ENCODE measurements at regions not wholly inside any gene's neighbourhood (a gene's known extent, or its start where the extent isn't known, plus 50 kb on each side); places are given as distances from the start of the nearest gene placed in this dataset.

DNA sequence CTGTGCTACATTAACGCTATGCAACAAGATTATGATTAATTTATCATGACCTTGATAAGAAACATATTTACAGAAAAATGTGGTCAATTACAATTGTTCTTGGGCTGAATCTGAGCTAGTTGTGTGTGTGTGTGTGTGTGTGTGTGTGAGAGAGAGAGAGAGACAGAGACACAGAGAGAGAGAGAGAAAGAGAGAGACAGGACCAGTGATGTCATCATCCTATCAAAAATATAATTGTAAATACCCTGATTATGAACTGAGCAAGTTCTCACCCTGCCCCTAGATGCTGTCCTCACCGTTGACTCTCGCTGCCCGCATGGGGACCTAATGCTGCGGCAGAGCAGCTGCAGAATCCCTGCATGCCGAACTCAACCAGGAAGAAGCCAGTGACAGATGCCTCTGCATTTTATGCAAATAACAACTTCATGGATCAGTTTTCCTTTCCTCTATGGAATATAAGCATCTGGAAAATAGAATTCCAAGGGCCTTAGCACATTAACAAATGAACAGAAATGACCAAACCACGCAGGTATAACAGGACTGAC, 512.5 kb downstream of the PLCL1 start:
- no peaks in the 10 kb centered on the region for H3K36me3 ChIP-seq (ENCODE audit: control insufficient read depth in 4 of 4, insufficient read depth in 4 of 4, low read length in 3 of 4)
- H3K4me3 ChIP-seq (ENCODE audit: control insufficient read depth in 1 of 7, extremely low read depth in 1 of 7, insufficient read depth in 4 of 7, low read depth in 2 of 7, low read length in 6 of 7) = no peak overlapping the region
- DNase-seq = no peak
- peaks cover 16 to 94% (median 34%) of the 10 kb centered on the region in 5 experiments for H3K27me3 ChIP-seq (replicated peaks in 2 of 5; ENCODE audit: control insufficient read depth in 4 of 5, insufficient read depth in 5 of 5, low read length in 4 of 5)
- ChIA-PET POLR2A (no interaction called here), CTCF (interaction anchor here (1.4 to 1.5 kb wide), 2 partner anchors 15 to 20 kb away, joined by 4 read pairs; no protein-coding TSS in a partner anchor)
- H3K9me3 ChIP-seq (ENCODE audit: control extremely low read depth in 1 of 5, control insufficient read depth in 4 of 5, insufficient read depth in 2 of 5, low read depth in 1 of 5, low read length in 4 of 5) = no peaks in the 10 kb centered on the region
- H3K27ac ChIP-seq (ENCODE audit: insufficient read depth in 1 of 2, low read depth in 1 of 2, low read length in 2 of 2, poor library complexity in 1 of 2, severe bottlenecking in 2 of 2) = no peak overlapping the region
- H3K4me1 ChIP-seq (ENCODE audit: control extremely low read depth in 1 of 4, control insufficient read depth in 4 of 4, insufficient read depth in 4 of 4, low read length in 3 of 4) = no peaks in the 10 kb centered on the region
- 92% methylated on average over 6 of the region's 7 CpGs for WGBS (ENCODE audit: insufficient coverage)

DNA sequence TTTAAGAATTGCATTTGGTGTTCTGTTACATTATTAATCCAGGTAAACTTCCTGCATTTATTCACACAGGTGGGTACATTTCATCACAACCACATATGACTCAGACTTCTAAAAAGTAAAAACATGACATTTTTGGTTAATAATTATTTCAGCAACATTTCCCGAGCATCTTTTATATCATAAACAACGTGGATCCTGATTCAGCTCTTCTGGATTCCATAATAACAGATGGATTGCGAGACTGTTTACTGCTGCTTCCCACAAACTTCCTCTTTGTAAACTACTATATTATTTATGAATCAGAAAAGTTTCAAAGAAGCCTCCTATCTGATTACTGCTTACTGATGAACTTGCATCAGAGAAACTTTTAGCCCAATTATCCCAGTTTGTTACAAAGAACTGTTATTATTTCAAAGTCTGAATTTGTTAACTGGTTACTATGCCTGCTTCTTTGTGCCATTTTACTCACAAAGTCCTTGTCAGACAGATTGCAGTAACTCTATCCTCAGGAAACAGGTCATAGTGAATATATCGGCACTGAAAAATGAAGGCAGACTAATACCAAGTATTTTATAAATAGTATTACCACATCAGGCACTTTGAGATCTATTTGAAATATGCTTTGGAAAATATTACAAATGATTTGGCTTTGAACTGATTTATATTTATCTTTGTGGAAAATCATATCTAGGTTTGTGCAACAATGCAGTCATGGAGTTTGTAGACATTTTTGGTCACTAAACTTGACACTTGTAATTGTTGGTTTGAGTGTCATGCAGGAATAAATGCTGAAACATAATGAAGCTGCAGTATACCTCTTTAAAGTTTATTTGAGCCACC, 511.6 kb downstream of the PLCL1 start:
- ChIA-PET CTCF (interaction anchor here (1.2 to 5.6 kb wide), 6 partner anchors 17 to 1169 kb away, joined by 3 to 89 read pairs (median 18); no protein-coding TSS in a partner anchor), POLR2A (no interaction called here)
- Histone ChIP-seq H3K36me3 (ENCODE audit: control insufficient read depth in 4 of 4, insufficient read depth in 4 of 4, low read length in 3 of 4) (no peaks in the 10 kb centered on the region), H3K27me3 (replicated peaks in 2 of 5; ENCODE audit: control insufficient read depth in 4 of 5, insufficient read depth in 5 of 5, low read length in 4 of 5) (peaks cover 17 to 93% (median 35%) of the 10 kb centered on the region in 5 experiments), H3K4me3 (ENCODE audit: control insufficient read depth in 1 of 7, extremely low read depth in 1 of 7, insufficient read depth in 4 of 7, low read depth in 2 of 7, low read length in 6 of 7) (no peak overlapping the region), H3K27ac (ENCODE audit: insufficient read depth in 1 of 2, low read depth in 1 of 2, low read length in 2 of 2, poor library complexity in 1 of 2, severe bottlenecking in 2 of 2) (no peak overlapping the region), H3K4me1 (ENCODE audit: control extremely low read depth in 1 of 4, control insufficient read depth in 4 of 4, insufficient read depth in 4 of 4, low read length in 3 of 4) (no peaks in the 10 kb centered on the region), H3K9me3 (ENCODE audit: control extremely low read depth in 1 of 5, control insufficient read depth in 4 of 5, insufficient read depth in 2 of 5, low read depth in 1 of 5, low read length in 4 of 5) (no peaks in the 10 kb centered on the region)
- DNase-seq = no peak
- 92% methylated on average over 2 of the region's 4 CpGs for WGBS (ENCODE audit: insufficient coverage)

DNA sequence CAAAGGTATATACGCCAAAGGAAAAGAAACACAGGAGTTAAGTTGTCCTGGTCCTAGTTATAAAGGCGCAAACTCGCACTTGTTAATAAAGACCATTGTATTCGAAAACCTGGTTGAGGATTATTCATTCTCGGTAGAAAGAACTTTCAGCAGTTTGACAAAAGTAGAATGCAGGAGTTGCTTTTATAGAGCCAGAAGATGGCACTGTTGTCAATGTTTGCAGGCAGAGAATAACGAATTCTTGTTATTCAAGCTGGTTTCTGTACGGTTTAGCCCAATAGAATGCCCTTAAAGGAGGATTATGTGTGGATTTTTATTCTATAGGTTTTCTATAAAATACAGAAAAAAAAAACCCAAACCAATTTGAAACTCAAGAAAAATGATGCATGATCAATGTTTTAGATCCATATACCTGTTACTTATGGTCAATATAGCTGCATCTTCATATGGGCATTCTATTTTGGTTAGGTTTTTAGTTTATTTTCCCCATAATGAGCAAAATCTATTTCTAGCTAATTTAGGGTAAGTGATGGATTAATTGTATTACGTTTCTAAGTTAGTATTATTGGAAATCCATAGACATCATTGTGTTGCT, 510.3 kb downstream of the PLCL1 start:
- ChIA-PET CTCF (interaction anchor here (0.9 to 5.6 kb wide), 13 partner anchors 12 to 1425 kb away, joined by 3 to 89 read pairs (median 5); no protein-coding TSS in a partner anchor), POLR2A (no interaction called here)
- peaks cover 9 to 82% (median 30%) of the 10 kb centered on the region in 5 experiments for H3K27me3 ChIP-seq (replicated peaks in 2 of 5; ENCODE audit: control insufficient read depth in 4 of 5, insufficient read depth in 5 of 5, low read length in 4 of 5)
- no peaks in the 10 kb centered on the region for H3K36me3 ChIP-seq (ENCODE audit: control insufficient read depth in 4 of 4, insufficient read depth in 4 of 4, low read length in 3 of 4)
- 8% methylated on average over 4 of the region's 8 CpGs for WGBS (ENCODE audit: insufficient coverage)
- DNase-seq = peak; percentile 68 to 85 (median 79)
- no peak overlapping the region for H3K27ac ChIP-seq (ENCODE audit: insufficient read depth in 1 of 2, low read depth in 1 of 2, low read length in 2 of 2, poor library complexity in 1 of 2, severe bottlenecking in 2 of 2)
- no peaks in the 10 kb centered on the region for H3K4me1 ChIP-seq (ENCODE audit: control extremely low read depth in 1 of 4, control insufficient read depth in 4 of 4, insufficient read depth in 4 of 4, low read length in 3 of 4)
- no peak overlapping the region for H3K4me3 ChIP-seq (ENCODE audit: control insufficient read depth in 1 of 7, extremely low read depth in 1 of 7, insufficient read depth in 4 of 7, low read depth in 2 of 7, low read length in 6 of 7)
- no peaks in the 10 kb centered on the region for H3K9me3 ChIP-seq (ENCODE audit: control extremely low read depth in 1 of 5, control insufficient read depth in 4 of 5, insufficient read depth in 2 of 5, low read depth in 1 of 5, low read length in 4 of 5)

DNA sequence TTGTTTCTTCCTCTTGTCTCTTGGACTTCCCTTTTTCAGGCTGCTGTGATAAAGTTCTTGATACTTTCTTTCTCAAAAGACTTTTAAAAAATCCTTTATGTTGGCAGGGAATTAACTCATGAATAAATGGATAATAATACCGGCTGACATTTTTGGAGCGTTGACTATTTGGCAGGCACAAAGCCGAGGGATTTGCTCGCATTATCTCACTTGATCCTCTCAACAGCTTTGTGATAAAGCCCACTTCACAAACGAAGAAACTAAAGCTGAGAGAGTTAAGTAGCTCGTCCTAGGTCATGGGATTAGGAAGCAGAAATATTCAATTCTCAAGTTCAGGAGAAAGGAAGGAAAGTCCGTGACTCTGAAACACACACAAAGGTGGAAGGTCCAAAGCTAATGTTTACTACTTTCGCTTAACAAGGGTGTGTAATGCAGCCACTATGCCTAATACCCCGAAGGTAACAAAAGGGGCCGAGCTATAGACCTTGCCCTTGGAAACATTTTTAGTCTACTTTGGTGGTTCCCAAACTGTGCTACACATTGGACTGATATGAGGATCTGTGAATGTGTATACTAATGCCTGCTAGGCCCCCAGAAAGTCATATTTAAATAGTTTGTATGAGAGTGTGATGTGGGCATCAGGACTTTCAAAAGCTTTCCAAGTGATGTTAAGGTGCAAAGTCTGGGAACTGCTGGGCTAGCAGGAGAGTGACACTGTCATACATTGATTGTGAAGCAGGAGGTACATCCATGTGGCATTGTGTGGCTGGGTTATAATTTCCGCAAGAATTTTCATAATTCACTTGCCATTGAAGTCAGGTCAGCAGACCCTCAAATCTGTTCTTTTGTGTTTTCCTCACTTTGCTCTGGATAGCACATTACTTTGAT, 508.4 kb downstream of the PLCL1 start:
- ChIA-PET CTCF (interaction anchor here (0.5 to 5.6 kb wide), 18 partner anchors 7 to 1185 kb away, joined by 3 to 89 read pairs (median 4); no protein-coding TSS in a partner anchor), POLR2A (no interaction called here)
- Histone ChIP-seq H3K4me3 (ENCODE audit: control insufficient read depth in 1 of 7, extremely low read depth in 1 of 7, insufficient read depth in 4 of 7, low read depth in 2 of 7, low read length in 6 of 7) (no peak overlapping the region), H3K27me3 (replicated peaks in 2 of 5; ENCODE audit: control insufficient read depth in 4 of 5, insufficient read depth in 5 of 5, low read length in 4 of 5) (peaks cover 7 to 66% (median 32%) of the 10 kb centered on the region in 5 experiments), H3K27ac (ENCODE audit: insufficient read depth in 1 of 2, low read depth in 1 of 2, low read length in 2 of 2, poor library complexity in 1 of 2, severe bottlenecking in 2 of 2) (no peak overlapping the region), H3K9me3 (ENCODE audit: control extremely low read depth in 1 of 5, control insufficient read depth in 4 of 5, insufficient read depth in 2 of 5, low read depth in 1 of 5, low read length in 4 of 5) (no peaks in the 10 kb centered on the region), H3K36me3 (ENCODE audit: control insufficient read depth in 4 of 4, insufficient read depth in 4 of 4, low read length in 3 of 4) (no peaks in the 10 kb centered on the region), H3K4me1 (ENCODE audit: control extremely low read depth in 1 of 4, control insufficient read depth in 4 of 4, insufficient read depth in 4 of 4, low read length in 3 of 4) (no peaks in the 10 kb centered on the region)
- no peak for DNase-seq
- WGBS (ENCODE audit: insufficient coverage) = 96% methylated on average over 10 of the region's 11 CpGs

DNA sequence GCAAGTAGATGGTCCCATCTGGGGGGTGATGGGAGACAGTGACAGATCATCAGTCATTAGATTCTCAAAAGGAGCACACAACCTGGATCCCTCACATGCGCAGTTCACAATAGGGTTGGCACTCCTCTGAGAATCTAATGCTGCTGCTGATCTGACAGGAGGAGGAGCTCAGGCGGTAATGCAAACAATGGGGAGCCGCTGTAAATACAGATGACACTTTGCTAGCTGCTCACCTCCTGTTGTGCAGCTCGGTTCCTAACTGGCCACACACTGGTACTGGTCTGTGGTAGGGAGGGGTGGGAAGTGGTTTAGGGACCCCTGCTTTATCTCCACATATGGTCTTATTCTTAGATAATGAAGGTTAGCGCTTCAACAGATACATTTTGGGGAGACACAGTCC, 506.6 kb downstream of the PLCL1 start:
- Histone ChIP-seq H3K4me1 (ENCODE audit: control extremely low read depth in 1 of 4, control insufficient read depth in 4 of 4, insufficient read depth in 4 of 4, low read length in 3 of 4) (no peaks in the 10 kb centered on the region), H3K9me3 (ENCODE audit: control extremely low read depth in 1 of 5, control insufficient read depth in 4 of 5, insufficient read depth in 2 of 5, low read depth in 1 of 5, low read length in 4 of 5) (no peaks in the 10 kb centered on the region), H3K4me3 (ENCODE audit: control insufficient read depth in 1 of 7, extremely low read depth in 1 of 7, insufficient read depth in 4 of 7, low read depth in 2 of 7, low read length in 6 of 7) (no peak overlapping the region), H3K36me3 (ENCODE audit: control insufficient read depth in 4 of 4, insufficient read depth in 4 of 4, low read length in 3 of 4) (no peaks in the 10 kb centered on the region), H3K27ac (ENCODE audit: insufficient read depth in 1 of 2, low read depth in 1 of 2, low read length in 2 of 2, poor library complexity in 1 of 2, severe bottlenecking in 2 of 2) (no peak overlapping the region), H3K27me3 (replicated peaks in 2 of 5; ENCODE audit: control insufficient read depth in 4 of 5, insufficient read depth in 5 of 5, low read length in 4 of 5) (peaks cover 4 to 48% (median 35%) of the 10 kb centered on the region in 5 experiments)
- 80% methylated on average over 1 of the region's 5 CpGs for WGBS (ENCODE audit: insufficient coverage)
- POLR2A ChIA-PET = no interaction called here
- CTCF ChIA-PET = interaction anchor here (0.9 to 5.6 kb wide), 4 partner anchors 14 to 1181 kb away, joined by 3 to 89 read pairs (median 24); no protein-coding TSS in a partner anchor
- DNase-seq = no peak

DNA sequence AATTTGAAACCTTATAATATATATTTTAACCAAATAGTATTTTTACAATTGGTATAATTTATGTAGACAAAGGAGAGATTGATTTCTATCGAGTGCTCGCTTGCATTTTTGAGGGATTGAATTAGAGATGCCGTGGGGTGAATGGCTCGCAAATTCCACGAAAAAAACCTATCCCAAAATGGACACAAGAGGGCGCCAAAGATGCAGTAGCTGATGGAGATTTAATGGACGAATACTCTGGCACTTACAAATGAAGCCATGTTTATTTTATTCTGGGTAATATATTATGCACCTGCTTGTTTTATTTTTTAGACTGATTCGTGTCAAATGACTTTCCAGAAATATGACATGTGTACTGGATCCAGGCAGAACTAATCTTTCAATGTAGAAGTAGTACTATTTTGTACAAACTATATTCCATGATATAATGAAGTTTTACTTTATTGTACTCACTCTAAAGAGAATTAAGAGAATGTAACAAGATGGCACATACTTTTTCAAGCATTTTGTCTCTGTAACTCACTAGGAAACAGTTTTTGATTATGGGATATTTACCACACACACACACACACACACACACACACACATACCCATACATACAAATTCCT, 505.4 kb downstream of the PLCL1 start:
- Histone ChIP-seq H3K27ac (ENCODE audit: insufficient read depth in 1 of 2, low read depth in 1 of 2, low read length in 2 of 2, poor library complexity in 1 of 2, severe bottlenecking in 2 of 2) (no peak overlapping the region), H3K9me3 (ENCODE audit: control extremely low read depth in 1 of 5, control insufficient read depth in 4 of 5, insufficient read depth in 2 of 5, low read depth in 1 of 5, low read length in 4 of 5) (no peaks in the 10 kb centered on the region), H3K4me1 (ENCODE audit: control extremely low read depth in 1 of 4, control insufficient read depth in 4 of 4, insufficient read depth in 4 of 4, low read length in 3 of 4) (no peaks in the 10 kb centered on the region), H3K36me3 (ENCODE audit: control insufficient read depth in 4 of 4, insufficient read depth in 4 of 4, low read length in 3 of 4) (no peaks in the 10 kb centered on the region), H3K4me3 (ENCODE audit: control insufficient read depth in 1 of 7, extremely low read depth in 1 of 7, insufficient read depth in 4 of 7, low read depth in 2 of 7, low read length in 6 of 7) (no peak overlapping the region), H3K27me3 (replicated peaks in 2 of 5; ENCODE audit: control insufficient read depth in 4 of 5, insufficient read depth in 5 of 5, low read length in 4 of 5) (peaks cover 2 to 38% (median 24%) of the 10 kb centered on the region in 5 experiments)
- peak; percentile 60 to 79 (median 73) for DNase-seq
- WGBS (ENCODE audit: insufficient coverage) = 6% methylated on average over 3 of the region's 8 CpGs
- ChIA-PET POLR2A (no interaction called here), CTCF (interaction anchor here (0.8 to 1.5 kb wide), 6 partner anchors 10 to 1633 kb away, joined by 3 to 8 read pairs (median 3); no protein-coding TSS in a partner anchor)

All from common myeloid progenitor, CD34-positive (primary cell).